ENCODE measurements at regions not wholly inside any gene's neighbourhood (a gene's known extent, or its start where the extent isn't known, plus 50 kb on each side); places are given as distances from the start of the nearest gene placed in this dataset.
"Not testable (repeated sequence)": the region's sequence is repeated elsewhere in the genome, so short reads cannot be mapped to it uniquely, and the experiment has no call there.

- no peak for DNase-seq (ENCODE audit: low read depth in 1 of 2, low spot score in 1 of 2)
Measured at GRCh38 chr18:8912348-8913326, 189.9 kb upstream of the NDUFV2 start.

DNA sequence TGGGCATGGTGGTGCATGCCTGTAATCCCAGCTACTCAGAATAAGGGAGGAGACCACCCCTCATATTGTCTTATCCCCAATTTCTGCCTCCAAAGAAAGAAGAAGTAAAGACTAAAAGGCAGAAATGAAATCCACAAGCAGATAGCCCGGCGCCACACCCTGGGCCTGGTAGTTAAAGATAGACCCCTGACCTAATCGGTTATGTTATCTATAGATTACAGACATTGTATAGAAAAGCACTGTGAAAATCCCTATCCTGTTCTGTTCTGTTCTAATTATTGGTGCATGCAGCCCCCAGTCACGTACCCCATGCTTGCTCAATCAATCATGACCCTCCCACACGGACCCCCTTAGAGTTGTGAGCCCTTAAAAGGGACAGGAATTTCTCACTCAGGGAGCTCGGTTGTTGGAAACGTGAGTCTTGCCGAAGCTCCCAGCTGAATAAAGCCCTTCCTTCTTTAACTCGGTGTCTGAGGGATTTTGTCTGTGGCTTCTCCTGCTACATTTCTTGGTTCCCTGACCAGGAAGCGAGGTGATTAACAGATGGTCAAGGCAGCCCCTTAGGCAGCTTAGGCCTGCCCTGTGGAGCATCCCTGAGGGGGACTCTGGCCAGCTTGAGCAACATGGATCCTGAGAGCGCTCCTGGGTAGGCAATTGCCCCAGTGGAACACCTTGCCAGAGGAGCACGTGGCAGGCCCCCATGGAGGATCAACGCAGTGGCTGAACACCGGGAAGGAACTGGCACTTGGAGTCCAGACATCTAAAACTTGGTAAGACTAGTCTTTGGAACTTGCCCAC is 188.7 kb upstream of the NDUFV2 start:
- not testable (repeated sequence) for DNase-seq (ENCODE audit: low read depth in 1 of 2, low spot score in 1 of 2)

- DNase-seq (ENCODE audit: low read depth in 1 of 2, low spot score in 1 of 2), result not testable (repeated sequence)
Measured at GRCh38 chr18:8914404-8915264, 187.9 kb upstream of the NDUFV2 start.

DNA sequence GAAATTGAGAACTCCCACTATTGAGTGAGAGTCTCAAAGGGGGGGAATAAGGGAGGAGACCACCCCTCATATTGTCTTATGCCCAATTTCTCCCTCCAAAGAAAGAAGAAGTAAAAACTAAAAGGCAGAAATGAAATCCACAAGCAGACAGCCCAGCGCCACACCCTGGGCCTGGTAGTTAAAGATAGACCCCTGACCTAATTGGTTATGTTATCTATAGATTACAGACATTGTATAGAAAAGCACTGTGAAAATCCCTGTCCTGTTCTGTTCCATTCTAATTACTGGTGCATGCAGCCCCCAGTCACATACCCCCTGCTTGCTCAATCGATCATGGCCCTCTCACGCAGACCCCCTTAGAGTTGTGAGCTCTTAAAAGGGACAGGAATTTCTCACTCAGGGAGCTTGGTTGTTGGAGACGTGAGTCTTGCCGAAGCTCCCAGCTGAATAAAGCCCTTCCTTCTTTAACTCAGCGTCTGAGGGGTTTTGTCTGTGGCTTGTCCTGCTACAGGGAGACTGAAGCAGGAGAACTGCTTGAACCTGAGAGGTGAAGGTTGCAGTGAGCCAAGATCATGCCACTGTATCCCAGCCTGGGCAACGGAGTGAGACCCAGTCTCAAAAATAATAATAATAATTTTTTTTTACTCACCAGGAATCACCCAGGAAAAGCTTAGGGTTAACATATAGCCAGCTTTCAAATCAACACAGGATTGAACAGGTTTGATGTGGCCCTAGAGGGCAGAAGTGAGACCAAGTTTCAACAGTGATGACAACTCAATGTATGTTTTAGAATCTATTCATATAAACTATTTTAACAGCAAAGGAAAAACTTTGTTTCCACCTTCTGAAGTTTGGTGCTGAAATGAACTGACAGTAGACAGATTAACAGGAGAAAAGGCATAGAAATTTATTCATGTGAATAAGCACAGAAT is 181.4 kb upstream of the NDUFV2 start:
- DNase-seq (ENCODE audit: low read depth in 1 of 2, low spot score in 1 of 2), result not testable (repeated sequence)

DNA sequence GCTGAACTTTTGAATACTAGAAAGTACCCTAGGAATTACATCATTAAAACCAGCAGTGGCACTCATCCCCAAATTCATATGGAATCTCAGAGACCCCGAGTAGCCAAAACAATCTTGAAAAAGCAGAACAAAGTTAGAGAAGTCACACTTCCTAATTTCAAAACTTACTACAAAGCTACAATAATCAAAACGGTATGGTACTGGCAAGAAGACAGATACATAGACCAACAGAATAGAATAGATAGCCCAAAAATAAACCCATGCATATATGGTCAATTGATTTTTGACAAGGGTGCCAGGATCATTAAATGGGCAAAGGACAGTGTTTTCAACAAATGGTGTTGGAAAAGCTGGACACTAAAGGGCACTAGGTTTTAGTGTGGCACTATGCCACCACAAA is 176.0 kb upstream of the NDUFV2 start:
- DNase-seq (ENCODE audit: low read depth in 1 of 2, low spot score in 1 of 2), result no peak

DNA sequence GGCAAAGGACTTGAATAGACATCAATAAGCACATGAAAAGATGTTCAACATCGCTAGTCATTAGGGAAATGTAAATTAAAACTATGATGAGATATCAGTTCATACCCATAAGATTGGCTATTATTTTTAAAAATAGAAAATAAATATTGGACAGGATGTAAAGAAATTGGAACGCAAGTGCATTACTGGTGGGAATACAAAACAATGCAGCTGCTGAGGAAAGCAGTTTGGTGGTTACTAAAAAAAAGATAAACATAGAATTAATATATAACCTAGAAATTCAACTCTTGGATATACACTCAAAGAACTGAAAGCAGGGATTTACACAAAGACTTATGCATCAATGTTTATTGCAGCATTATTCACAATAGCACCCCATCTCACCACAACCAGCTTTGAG is 174.5 kb upstream of the NDUFV2 start:
- no peak for DNase-seq (ENCODE audit: low read depth in 1 of 2, low spot score in 1 of 2)

GRCh38 chr18:8928847-8929780 is 173.4 kb upstream of the NDUFV2 start:
- DNase-seq (ENCODE audit: low read depth in 1 of 2, low spot score in 1 of 2), result no peak

GRCh38 chr18:8930990-8931616 is 171.4 kb upstream of the NDUFV2 start:
- DNase-seq (ENCODE audit: low read depth in 1 of 2, low spot score in 1 of 2), result no peak

- no peak for DNase-seq (ENCODE audit: low read depth in 1 of 2, low spot score in 1 of 2)
Measured at GRCh38 chr18:8932866-8933265, 169.6 kb upstream of the NDUFV2 start.

DNA sequence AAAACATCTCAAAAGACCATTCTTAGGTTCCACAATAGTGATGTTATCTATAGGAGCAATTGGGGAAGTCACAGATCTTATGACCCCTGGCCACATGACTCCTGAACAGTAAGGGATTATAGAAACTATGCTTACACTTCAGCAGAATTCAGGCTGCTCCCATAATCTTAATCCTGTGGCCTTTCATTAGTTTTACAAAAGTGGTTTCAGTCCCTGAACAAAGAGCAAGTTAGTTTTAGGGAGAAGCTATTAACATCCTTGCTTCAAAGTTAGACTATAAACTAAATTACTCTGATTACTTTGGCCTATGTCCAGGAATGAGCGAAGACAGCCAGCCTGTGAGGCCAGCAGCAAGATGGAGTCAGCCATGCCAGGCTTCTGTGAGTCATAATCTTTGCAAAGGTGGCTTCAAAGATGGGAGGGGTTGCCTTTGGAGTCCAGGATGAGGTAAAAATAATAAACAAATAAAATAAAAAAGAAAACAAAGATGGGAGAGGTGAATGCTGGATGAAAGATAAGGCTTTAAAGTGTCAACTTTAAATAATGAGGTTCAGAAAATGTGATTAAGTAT is 168.7 kb upstream of the NDUFV2 start:
- no peak for DNase-seq (ENCODE audit: low read depth in 1 of 2, low spot score in 1 of 2)

DNA sequence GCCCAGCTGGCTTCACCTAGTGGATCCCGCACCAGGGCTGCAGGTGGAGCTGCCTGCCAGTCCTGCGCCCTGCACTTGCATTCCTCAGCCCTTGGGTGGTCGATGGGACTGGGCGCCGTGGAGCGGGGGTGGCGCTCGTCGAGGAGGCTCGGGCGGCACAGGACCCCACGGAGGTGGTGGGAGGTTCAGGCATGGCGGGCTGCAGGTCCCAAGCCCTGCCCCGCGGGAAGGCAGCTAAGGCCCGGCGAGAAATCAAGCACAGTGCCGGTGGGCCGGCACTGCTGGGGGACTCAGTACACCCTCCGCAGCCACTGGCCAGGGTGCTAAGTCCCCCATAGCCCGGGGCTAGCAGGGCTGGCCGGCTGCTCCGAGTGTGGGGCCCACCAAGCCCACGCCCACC is 167.2 kb upstream of the NDUFV2 start:
- not testable (repeated sequence) for DNase-seq (ENCODE audit: low read depth in 1 of 2, low spot score in 1 of 2)

DNA sequence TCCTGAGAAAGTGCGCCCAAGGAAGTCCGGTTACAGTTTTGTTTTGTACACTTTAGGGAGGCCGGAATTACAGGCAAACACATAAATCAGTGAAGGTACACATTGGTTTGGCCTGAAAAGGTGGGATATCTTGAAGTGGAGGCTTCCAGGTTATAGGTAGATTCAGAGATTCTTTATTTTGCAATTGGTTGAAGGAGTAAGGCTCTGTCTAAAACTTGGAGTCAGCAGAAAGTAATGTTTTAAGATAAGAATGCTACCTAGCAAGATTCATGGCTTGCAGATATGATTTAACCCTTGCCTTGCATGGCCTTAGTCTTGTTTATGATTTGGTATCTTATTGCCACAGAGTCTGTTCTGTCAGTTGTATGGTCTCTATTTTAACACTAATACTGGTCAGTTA is 165.9 kb upstream of the NDUFV2 start:
- no peak for DNase-seq (ENCODE audit: low read depth in 1 of 2, low spot score in 1 of 2)

GRCh38 chr18:8937160-8938094 is 165.1 kb upstream of the NDUFV2 start:
- DNase-seq (ENCODE audit: low read depth in 1 of 2, low spot score in 1 of 2), result no peak

- DNase-seq (ENCODE audit: low read depth in 1 of 2, low spot score in 1 of 2), result no peak
Measured at GRCh38 chr18:8938817-8939216, 163.7 kb upstream of the NDUFV2 start.

- DNase-seq (ENCODE audit: low read depth in 1 of 2, low spot score in 1 of 2), result no peak
Measured at GRCh38 chr18:8942021-8942908, 160.2 kb upstream of the NDUFV2 start.

DNA sequence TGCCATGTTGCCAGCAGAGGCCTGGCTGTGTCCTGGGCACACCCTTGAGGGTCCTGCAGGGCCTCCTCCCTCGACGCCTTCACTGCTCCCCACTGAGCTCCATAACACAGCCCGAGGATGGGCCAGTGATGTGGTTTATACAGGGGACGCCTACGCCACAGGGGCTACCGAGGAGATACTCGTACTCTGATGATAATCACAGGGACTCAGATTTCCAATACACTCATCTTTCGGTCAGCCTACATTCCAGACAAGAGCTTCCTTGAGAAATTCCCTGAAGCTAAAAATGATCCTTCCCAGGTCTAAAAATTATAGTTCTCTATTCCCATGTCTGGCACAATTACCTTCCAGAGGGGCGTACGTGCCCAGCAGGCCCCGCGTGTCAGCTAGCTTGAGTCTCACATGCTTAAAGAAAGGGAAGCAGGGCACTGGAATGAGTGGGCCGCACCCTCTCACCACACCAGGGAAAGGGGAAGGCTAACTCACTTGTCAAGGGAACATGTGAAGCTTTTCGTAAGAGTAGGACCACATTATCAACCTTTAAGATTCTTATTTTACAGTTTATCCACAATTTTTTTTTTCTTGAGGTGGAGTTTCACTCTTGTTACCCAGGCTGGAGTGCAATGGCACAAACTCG is 159.5 kb upstream of the NDUFV2 start:
- no peak for DNase-seq (ENCODE audit: low read depth in 1 of 2, low spot score in 1 of 2)

Data from activated T-helper 1 cell treated with anti-CD3 and anti-CD28 coated beads, Interleukin-2, amount 50 U/mL, for 16 hours (primary cell).